A673 (cell line): ENCODE measurements at regions not wholly inside any gene's neighbourhood (a gene's known extent, or its start where the extent isn't known, plus 50 kb on each side); places are given as distances from the start of the nearest gene placed in this dataset.

Experiments used
- BruUV-seq: library from RNA; stranded (reverse); fragments of 400-500 nt; replicated peaks from 2 replicates; lab custom pipeline; 2021; lab: Mats Ljungman, UMichigan
- CTCF ChIA-PET: fragments of 300-600 bp; sonication (Branson Sonifier 250); formaldehyde crosslinking; loops from one replicate; lab custom pipeline; 2022; ENCODE audit warnings: antibody characterized with exemption; lab: Charles Lee
- POLR2A ChIA-PET: fragments of 300-600 bp; sonication (Branson Sonifier 250); formaldehyde crosslinking; loops from one replicate; lab custom pipeline; 2022; ENCODE audit warnings: antibody characterized with exemption; ENCODE audit not compliant: low non-redundant PET; lab: Charles Lee
- DNase-seq: peaks from one replicate; pipeline ENCODE4 v3.0.0-alpha.2; 2015; ENCODE audit warnings: low spot score
- H3K27ac ChIP-seq: fragments of 200-600 bp; sonication (generic); 2 replicates; pipeline ENCODE4 v1.5.1; 2016; ENCODE audit warnings: mixed run types, low read depth, mild to moderate bottlenecking, mixed read lengths, antibody characterized with exemption, low read length; ENCODE audit not compliant: poor library complexity, severe bottlenecking
- H3K27me3 ChIP-seq: fragments of 200-600 bp; sonication (generic); replicated peaks from 2 replicates; pipeline ENCODE4 v1.6.1; 2017; ENCODE audit warnings: mixed run types, low read depth, mild to moderate bottlenecking, mixed read lengths, antibody characterized with exemption, low read length; ENCODE audit not compliant: insufficient read depth, poor library complexity
- H3K36me3 ChIP-seq: fragments of 200-600 bp; sonication (generic); 2 replicates; pipeline ENCODE4 v1.6.1; 2016; ENCODE audit warnings: mixed run types, mild to moderate bottlenecking, mixed read lengths, antibody characterized with exemption, low read length; ENCODE audit not compliant: insufficient read depth, poor library complexity, severe bottlenecking
- H3K4me1 ChIP-seq: fragments of 200-600 bp; sonication (generic); 2 replicates; pipeline ENCODE4 v1.6.1; 2017; ENCODE audit warnings: mixed run types, mild to moderate bottlenecking, mixed read lengths, antibody characterized with exemption, low read length; ENCODE audit not compliant: insufficient read depth, poor library complexity, severe bottlenecking
- H3K4me3 ChIP-seq: fragments of 200-600 bp; sonication (generic); 2 replicates; pipeline ENCODE4 v1.5.1; 2016; ENCODE audit warnings: low read depth, mixed run types, mild to moderate bottlenecking, mixed read lengths, low read length; ENCODE audit not compliant: poor library complexity, severe bottlenecking
- H3K9me3 ChIP-seq: fragments of 200-600 bp; sonication (generic); 2 replicates; pipeline ENCODE4 v1.6.1; 2016; ENCODE audit warnings: mixed run types, low read depth, mild to moderate bottlenecking, mixed read lengths, antibody characterized with exemption, low read length; ENCODE audit not compliant: poor library complexity, severe bottlenecking
- EZH2 ChIP-seq: fragments of 200-600 bp; sonication (generic); IDR thresholded peaks from 2 replicates; pipeline ENCODE4 v1.6.1; 2017; ENCODE audit warnings: borderline replicate concordance, low read depth, mild to moderate bottlenecking, mixed read lengths, antibody characterized with exemption, low read length; ENCODE audit not compliant: poor library complexity, severe bottlenecking
- intact Hi-C: fragments of 100-400 bp; cut with micrococcal nuclease; formaldehyde crosslinking; loops from one replicate; pipeline ENCODE4 v1.10.0; 2022; ENCODE audit not compliant: unreplicated experiment
- TF ChIP-seq, protein P1 (sequence below): fragments of 300-800, 200-600 bp; sonication (generic); conservative IDR thresholded peaks from 2 replicates; pipeline ENCODE4 v1.5.1; 2017; ENCODE audit warnings: low read depth, mild to moderate bottlenecking, antibody characterized with exemption, low read length, moderate library complexity, mixed read lengths

DNA sequence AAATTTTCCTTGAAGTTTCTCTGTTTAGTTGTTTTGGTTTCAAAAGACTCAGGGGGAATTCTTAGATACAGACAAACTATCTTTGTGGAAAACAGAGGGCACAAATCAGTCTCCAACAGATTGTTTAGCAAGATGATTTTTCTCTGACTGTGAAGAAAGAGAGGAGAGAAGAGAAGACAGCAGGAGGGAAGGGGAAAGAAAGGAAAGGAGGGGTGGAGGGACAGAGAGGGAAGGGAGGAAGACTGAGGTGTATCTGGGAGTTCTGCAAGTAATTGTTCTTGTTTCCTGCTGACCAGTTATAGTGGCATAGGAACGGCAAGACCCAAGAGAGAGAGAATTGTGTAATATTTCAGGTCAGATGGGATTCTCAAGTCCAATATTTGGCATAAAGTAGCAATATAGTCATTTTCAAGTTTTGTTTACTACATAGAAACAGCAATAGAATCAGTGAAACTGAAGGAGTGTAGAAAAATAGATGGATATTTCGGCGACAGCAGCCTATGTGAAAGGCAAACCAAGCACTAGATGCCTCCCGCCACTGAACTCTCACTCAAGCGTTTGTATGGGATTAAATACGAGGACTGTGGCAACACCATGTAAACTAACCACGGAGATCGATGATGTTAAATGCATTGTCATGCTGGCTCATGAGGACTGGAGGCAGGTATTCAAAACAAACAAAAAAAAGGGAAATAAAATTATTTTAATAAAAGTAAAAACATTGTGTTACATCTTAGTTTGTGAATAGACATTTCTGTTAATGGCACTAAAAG, 342.5 kb downstream of the SLC16A7 start:
- Histone ChIP-seq H3K27me3 (no peaks in the 10 kb centered on the region), H3K9me3 (no peaks in the 10 kb centered on the region), H3K4me1 (no peaks in the 10 kb centered on the region), H3K4me3 (no peak overlapping the region), H3K27ac (no peak overlapping the region), H3K36me3 (no peaks in the 10 kb centered on the region)
- no peak for TF ChIP-seq EZH2
- TF ChIP-seq, protein P1, sequence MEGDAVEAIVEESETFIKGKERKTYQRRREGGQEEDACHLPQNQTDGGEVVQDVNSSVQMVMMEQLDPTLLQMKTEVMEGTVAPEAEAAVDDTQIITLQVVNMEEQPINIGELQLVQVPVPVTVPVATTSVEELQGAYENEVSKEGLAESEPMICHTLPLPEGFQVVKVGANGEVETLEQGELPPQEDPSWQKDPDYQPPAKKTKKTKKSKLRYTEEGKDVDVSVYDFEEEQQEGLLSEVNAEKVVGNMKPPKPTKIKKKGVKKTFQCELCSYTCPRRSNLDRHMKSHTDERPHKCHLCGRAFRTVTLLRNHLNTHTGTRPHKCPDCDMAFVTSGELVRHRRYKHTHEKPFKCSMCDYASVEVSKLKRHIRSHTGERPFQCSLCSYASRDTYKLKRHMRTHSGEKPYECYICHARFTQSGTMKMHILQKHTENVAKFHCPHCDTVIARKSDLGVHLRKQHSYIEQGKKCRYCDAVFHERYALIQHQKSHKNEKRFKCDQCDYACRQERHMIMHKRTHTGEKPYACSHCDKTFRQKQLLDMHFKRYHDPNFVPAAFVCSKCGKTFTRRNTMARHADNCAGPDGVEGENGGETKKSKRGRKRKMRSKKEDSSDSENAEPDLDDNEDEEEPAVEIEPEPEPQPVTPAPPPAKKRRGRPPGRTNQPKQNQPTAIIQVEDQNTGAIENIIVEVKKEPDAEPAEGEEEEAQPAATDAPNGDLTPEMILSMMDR = no peak
- ChIA-PET POLR2A (no interaction called here), CTCF (no interaction called here)
- no TSS peak for BruUV-seq
- DNase-seq = no peak
- intact Hi-C loops = no loop called here

DNA sequence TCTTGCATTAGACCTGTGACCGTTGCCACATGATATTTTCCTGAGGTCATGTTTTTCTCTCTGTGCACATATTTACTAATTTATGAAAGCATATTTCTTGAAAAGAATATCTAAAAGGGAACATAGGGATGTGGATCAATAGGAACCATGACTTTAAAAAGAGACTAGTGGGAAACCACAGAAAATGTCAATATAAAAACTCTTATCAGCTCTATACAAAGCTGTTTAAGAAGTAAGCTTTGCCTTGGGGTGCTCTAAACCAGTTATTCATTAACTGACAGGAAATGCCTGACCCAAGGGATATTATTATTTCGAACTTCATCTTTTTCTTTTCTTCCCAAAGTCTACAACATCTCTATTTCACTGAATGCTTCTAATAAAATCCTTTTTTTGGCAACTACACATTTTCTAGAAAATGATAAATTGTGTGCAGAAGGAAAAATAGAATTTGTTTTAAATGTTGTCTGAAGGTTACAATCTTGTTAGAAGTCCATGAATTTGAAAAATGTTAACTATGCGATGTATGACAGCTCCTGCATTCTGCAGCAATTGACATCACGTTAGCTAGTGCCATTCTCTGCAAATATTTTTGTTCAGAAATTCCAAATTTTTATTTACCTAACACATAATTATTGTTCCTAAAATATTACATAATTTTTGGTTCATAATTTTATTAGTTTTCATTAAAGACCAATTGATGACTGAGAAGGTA, 345.0 kb downstream of the SLC16A7 start:
- intact Hi-C loops = no loop called here
- TF ChIP-seq EZH2 = no peak
- TF ChIP-seq, protein P1 = no peak
- no TSS peak for BruUV-seq

DNA sequence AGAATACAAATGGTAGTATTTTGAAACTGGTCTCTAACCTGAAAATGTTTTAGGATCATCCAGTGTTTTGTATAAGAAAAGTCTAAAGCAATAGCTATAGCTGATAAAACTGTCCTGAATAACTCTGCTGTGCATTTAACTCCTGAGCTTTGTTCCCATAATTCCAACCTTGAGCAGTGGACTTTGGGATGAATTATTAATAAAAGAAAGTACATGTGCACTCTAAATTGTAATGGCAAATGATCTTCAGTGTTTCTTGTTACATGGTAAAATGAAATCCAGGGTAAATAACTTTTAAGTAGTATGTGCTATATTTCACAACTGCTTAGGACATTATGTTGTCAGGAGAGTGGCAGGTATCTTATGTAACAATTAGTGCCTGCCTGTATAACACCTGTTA, 345.6 kb downstream of the SLC16A7 start:
- no TSS peak for BruUV-seq
- no peak for DNase-seq
- CTCF ChIA-PET = no interaction called here
- Histone ChIP-seq H3K4me1 (no peaks in the 10 kb centered on the region), H3K27ac (no peak overlapping the region), H3K27me3 (no peaks in the 10 kb centered on the region), H3K4me3 (no peak overlapping the region), H3K9me3 (no peaks in the 10 kb centered on the region), H3K36me3 (no peaks in the 10 kb centered on the region)
- intact Hi-C loops = no loop called here
- POLR2A ChIA-PET = no interaction called here
- TF ChIP-seq, protein P1 = no peak
- no peak for TF ChIP-seq EZH2

More for the DNA sequence above, 345.0 kb downstream of the SLC16A7 start:
- CTCF ChIA-PET = no interaction called here
- peak; percentile 2 for DNase-seq
- no peaks in the 10 kb centered on the region for H3K36me3 ChIP-seq
- H3K27ac ChIP-seq = no peak overlapping the region
- POLR2A ChIA-PET = no interaction called here
- no peaks in the 10 kb centered on the region for H3K4me1 ChIP-seq
- no peak overlapping the region for H3K4me3 ChIP-seq
- no peaks in the 10 kb centered on the region for H3K9me3 ChIP-seq
- no peaks in the 10 kb centered on the region for H3K27me3 ChIP-seq
